RWPE2 (cell line): ENCODE measurements at regions not wholly inside any gene's neighbourhood (a gene's known extent, or its start where the extent isn't known, plus 50 kb on each side); places are given as distances from the start of the nearest gene placed in this dataset.

ENCODE experiments used
- ATAC-seq: fragments of 200-7000 bp; cut with Tn5 transposase; 3 replicates; pipeline ENCODE4 v1.9.1; 2021; ENCODE audit warnings: low read depth
- DNase-seq: peaks from one replicate; pipeline ENCODE4 v3.0.0-alpha.2; 2020; ENCODE audit warnings: low spot score
- H3K27ac ChIP-seq: fragments of 450-650 bp; 2 replicates; pipeline ENCODE4 v1.5.1; 2017; ENCODE audit warnings: mild to moderate bottlenecking; ENCODE audit not compliant: poor library complexity, severe bottlenecking
- H3K27me3 ChIP-seq: fragments of 250-450 bp; sonication (Bioruptor Pico); 2 replicates; pipeline ENCODE4 v1.5.1; 2021; ENCODE audit warnings: mild to moderate bottlenecking, moderate library complexity; ENCODE audit not compliant: insufficient read depth, poor library complexity, severe bottlenecking
- H3K36me3 ChIP-seq: fragments of 250-450 bp; sonication (Bioruptor Pico); 2 replicates; pipeline ENCODE4 v1.5.1; 2020; ENCODE audit warnings: low read depth, mild to moderate bottlenecking, moderate library complexity
- H3K4me1 ChIP-seq: fragments of 250-450 bp; sonication (Bioruptor Pico); 2 replicates; pipeline ENCODE4 v1.5.1; 2021; ENCODE audit warnings: mild to moderate bottlenecking, moderate library complexity; ENCODE audit not compliant: insufficient read depth, poor library complexity, severe bottlenecking
- H3K4me3 ChIP-seq: fragments of 250-450 bp; sonication (Bioruptor Pico); 2 replicates; pipeline ENCODE4 v1.5.1; 2021; ENCODE audit warnings: mild to moderate bottlenecking, moderate library complexity; ENCODE audit not compliant: severe bottlenecking
- H3K9me3 ChIP-seq: fragments of 250-450 bp; sonication (Bioruptor Pico); 2 replicates; pipeline ENCODE4 v1.5.1; 2021; ENCODE audit warnings: mild to moderate bottlenecking, moderate library complexity; ENCODE audit not compliant: severe bottlenecking
- CTCF ChIP-seq: fragments of 450-650 bp; IDR thresholded peaks from one replicate; pipeline ENCODE4 v1.5.1; 2017; ENCODE audit warnings: mild to moderate bottlenecking, moderate library complexity; ENCODE audit not compliant: poor library complexity, severe bottlenecking

GRCh38 chr14:101232340-101233020 lies 328.8 kb upstream of the DIO3 start:
- Histone ChIP-seq H3K4me3 (no peak overlapping the region), H3K9me3 (no peaks in the 10 kb centered on the region), H3K27ac (no peak overlapping the region), H3K36me3 (no peaks in the 10 kb centered on the region), H3K4me1 (no peaks in the 10 kb centered on the region), H3K27me3 (no peaks in the 10 kb centered on the region)
- TF ChIP-seq CTCF: no peak
- no peak for ATAC-seq
- no peak for DNase-seq

GRCh38 chr14:101233021-101233366 lies 328.3 kb upstream of the DIO3 start:
- Histone ChIP-seq H3K36me3 (no peaks in the 10 kb centered on the region), H3K4me3 (no peak overlapping the region), H3K4me1 (no peaks in the 10 kb centered on the region), H3K27ac (no peak overlapping the region), H3K9me3 (no peaks in the 10 kb centered on the region), H3K27me3 (no peaks in the 10 kb centered on the region)
- ATAC-seq: no peak
- peak; percentile 71 for DNase-seq
- TF ChIP-seq CTCF: no peak

GRCh38 chr14:101233391-101233790 lies 327.9 kb upstream of the DIO3 start:
- TF ChIP-seq CTCF: no peak
- DNase-seq (no peak), ATAC-seq (no peak)
- no peak overlapping the region for H3K4me3 ChIP-seq
- no peaks in the 10 kb centered on the region for H3K36me3 ChIP-seq
- no peak overlapping the region for H3K27ac ChIP-seq
- H3K27me3 ChIP-seq: no peaks in the 10 kb centered on the region
- H3K9me3 ChIP-seq: no peaks in the 10 kb centered on the region
- no peaks in the 10 kb centered on the region for H3K4me1 ChIP-seq

GRCh38 chr14:101233808-101234207 lies 327.5 kb upstream of the DIO3 start:
- Histone ChIP-seq H3K27ac (no peak overlapping the region), H3K9me3 (no peaks in the 10 kb centered on the region), H3K36me3 (no peaks in the 10 kb centered on the region), H3K4me1 (no peaks in the 10 kb centered on the region), H3K27me3 (no peaks in the 10 kb centered on the region), H3K4me3 (no peak overlapping the region)
- ATAC-seq: no peak
- TF ChIP-seq CTCF: no peak
- DNase-seq: no peak

- H3K27ac ChIP-seq: no peak overlapping the region
- H3K4me1 ChIP-seq: no peaks in the 10 kb centered on the region
- no peak overlapping the region for H3K4me3 ChIP-seq
- ATAC-seq (no peak), DNase-seq (peak; percentile 52)
- H3K9me3 ChIP-seq: no peaks in the 10 kb centered on the region
- TF ChIP-seq CTCF: no peak
- H3K36me3 ChIP-seq: no peaks in the 10 kb centered on the region
- no peaks in the 10 kb centered on the region for H3K27me3 ChIP-seq
These were observed 326.9 kb upstream of the DIO3 start for GRCh38 chr14:101234244-101234937.
